IMR-90 (cell line): ENCODE measurements at regions not wholly inside any gene's neighbourhood (a gene's known extent, or its start where the extent isn't known, plus 50 kb on each side); places are given as distances from the start of the nearest gene placed in this dataset.

ENCODE experiments used
- ATAC-seq: fragments of 200-7000 bp; cut with Tn5 transposase; 2 replicates; pipeline ENCODE4 v1.9.1; 2020; ENCODE audit warnings: low read depth, mild to moderate bottlenecking, moderate library complexity
- BruUV-seq: library from RNA; stranded (reverse); fragments of 400-500 nt; replicated peaks from 2 replicates; lab custom pipeline; 2021; lab: Mats Ljungman, UMichigan
- CTCF ChIA-PET: fragments of 300-600 bp; formaldehyde crosslinking; extraction: SDS; loops from one replicate; lab custom pipeline; 2021; ENCODE audit warnings: antibody characterized with exemption; lab: Yijun Ruan, JAX
- POLR2A ChIA-PET: fragments of 300-600 bp; sonication (Branson Sonifier 250); formaldehyde crosslinking; loops from one replicate; lab custom pipeline; 2022; ENCODE audit warnings: antibody characterized with exemption; ENCODE audit not compliant: unreplicated experiment; lab: Charles Lee
- DNase-seq: peaks from one replicate; pipeline ENCODE4 v3.0.0; 2013
- H2AFZ ChIP-seq: replicated peaks from 2 replicates; pipeline ENCODE3; 2013; ENCODE audit warnings: low read length, mild to moderate bottlenecking; ENCODE audit not compliant: poor library complexity
- H2AK5ac ChIP-seq: 2 replicates; pipeline ENCODE4 v1.6.1; 2013; ENCODE audit warnings: low read depth, low read length, inconsistent platforms
- H2AK9ac ChIP-seq: replicated peaks from 2 replicates; pipeline ENCODE3; 2013; ENCODE audit warnings: mild to moderate bottlenecking, low read depth, low read length, moderate library complexity; ENCODE audit not compliant: poor library complexity
- H2BK120ac ChIP-seq: 2 replicates; pipeline ENCODE4 v1.6.1; 2013; ENCODE audit warnings: low read depth, low read length, inconsistent platforms
- H2BK15ac ChIP-seq: 3 replicates; pipeline ENCODE4 v1.6.1; 2013; ENCODE audit warnings: low read depth, low read length, inconsistent platforms
- H2BK20ac ChIP-seq: 2 replicates; pipeline ENCODE4 v1.6.1; 2013; ENCODE audit warnings: low read depth, mild to moderate bottlenecking, inconsistent platforms, low read length, moderate library complexity
- H2BK5ac ChIP-seq: 2 replicates; pipeline ENCODE4 v1.6.1; 2013; ENCODE audit warnings: mild to moderate bottlenecking, low read depth, low read length, inconsistent platforms; ENCODE audit not compliant: poor library complexity, severe bottlenecking
- H3K14ac ChIP-seq: replicated peaks from 2 replicates; pipeline ENCODE4 v1.6.1; 2013; ENCODE audit warnings: low read depth, low read length, inconsistent platforms
- H3K18ac ChIP-seq: 2 replicates; pipeline ENCODE4 v1.6.1; 2013; ENCODE audit warnings: low read depth, low read length, control low read depth
- H3K23ac ChIP-seq: 2 replicates; pipeline ENCODE4 v1.6.1; 2013; ENCODE audit warnings: low read depth, low read length, inconsistent platforms
- H3K27ac ChIP-seq: 2 replicates; pipeline ENCODE4 v1.5.1; 2013; ENCODE audit warnings: mild to moderate bottlenecking, control low read depth, low read length; ENCODE audit not compliant: insufficient read depth
- H3K27me3 ChIP-seq: 2 replicates; pipeline ENCODE4 v1.6.1; 2013; ENCODE audit warnings: low read length; ENCODE audit not compliant: control insufficient read depth, insufficient read depth
- H3K36me3 ChIP-seq: 2 replicates; pipeline ENCODE4 v1.6.1; 2013; ENCODE audit warnings: low read length, mixed read lengths; ENCODE audit not compliant: control insufficient read depth, insufficient read depth
- H3K4ac ChIP-seq: 2 replicates; pipeline ENCODE4 v1.6.1; 2013; ENCODE audit warnings: low read depth, low read length, inconsistent platforms
- H3K4me1 ChIP-seq: 2 replicates; pipeline ENCODE4 v1.6.1; 2013; ENCODE audit warnings: low read length, mixed read lengths; ENCODE audit not compliant: control insufficient read depth, insufficient read depth
- H3K4me2 ChIP-seq: 2 replicates; pipeline ENCODE4 v1.6.1; 2013; ENCODE audit warnings: low read depth, mild to moderate bottlenecking, control low read depth, low read length, moderate library complexity
- H3K4me3 ChIP-seq: 2 replicates; pipeline ENCODE4 v1.5.1; 2013; ENCODE audit warnings: low read depth, mild to moderate bottlenecking, control low read depth, low read length, moderate library complexity; ENCODE audit not compliant: insufficient read depth
- H3K56ac ChIP-seq: 2 replicates; pipeline ENCODE4 v1.6.1; 2013; ENCODE audit warnings: low read length, inconsistent platforms; ENCODE audit not compliant: insufficient read depth; ENCODE audit errors: extremely low read depth
- H3K79me1 ChIP-seq, 2 experiments: 2 replicates each; pipeline ENCODE4 v1.6.1; 2013; ENCODE audit warnings: low read length in 2 of 2, inconsistent platforms in 1 of 2, low read depth in 1 of 2
- H3K9ac ChIP-seq: 2 replicates; pipeline ENCODE4 v1.6.1; 2013; ENCODE audit warnings: low read depth, low read length, control low read depth
- H3K9me1 ChIP-seq: 2 replicates; pipeline ENCODE4 v1.6.1; 2013; ENCODE audit warnings: low read length, inconsistent platforms; ENCODE audit not compliant: insufficient read depth
- H3K9me3 ChIP-seq: 2 replicates; pipeline ENCODE4 v1.6.1; 2013; ENCODE audit warnings: low read length; ENCODE audit not compliant: control insufficient read depth, insufficient read depth
- H4K20me1 ChIP-seq: 2 replicates; pipeline ENCODE4 v1.6.1; 2013; ENCODE audit warnings: low read length, inconsistent platforms; ENCODE audit not compliant: insufficient read depth
- H4K5ac ChIP-seq: 2 replicates; pipeline ENCODE4 v1.6.1; 2013; ENCODE audit warnings: mild to moderate bottlenecking, low read depth, low read length, control low read depth
- H4K8ac ChIP-seq, 2 experiments: 2 replicates each; pipeline ENCODE4 v1.6.1; 2013; ENCODE audit warnings: low read depth in 2 of 2, low read length in 2 of 2, control low read depth in 1 of 2, inconsistent platforms in 1 of 2
- H4K91ac ChIP-seq: 2 replicates; pipeline ENCODE4 v1.6.1; 2013; ENCODE audit warnings: low read depth, low read length, inconsistent platforms; ENCODE audit not compliant: insufficient read depth
- MAZ ChIP-seq: IDR thresholded peaks from 2 replicates; pipeline ENCODE4 v1.6.1; 2012; ENCODE audit warnings: low read depth, mild to moderate bottlenecking, low read length, improper control_type of control experiment, moderate library complexity, borderline replicate concordance
- WGBS, 2 experiments: methylation state at CpG; one replicate each; pipeline versions ENCODE4 v1.1.5 to v1.1.7; 2013; ENCODE audit warnings: missing lambda C conversion rate in 2 of 2; ENCODE audit not compliant: insufficient read length in 1 of 2; ENCODE audit errors: extremely low coverage in 2 of 2; 5-methylcytosine and 5-hydroxymethylcytosine counted together
- dilution Hi-C: fragments of 300-500 bp; cut with HindIII; formaldehyde crosslinking; loops from one replicate; pipeline ENCODE4 v1.14.3; 2018; ENCODE audit warnings: low sequenced_read_pairs; ENCODE audit not compliant: unreplicated experiment
- in situ Hi-C: fragments of 300-500 bp; cut with MboI; formaldehyde crosslinking; loops from 3 replicates; pipeline ENCODE4 v1.14.3; 2019; ENCODE audit warnings: low sequenced_read_pairs, inconsistent platforms, mixed read lengths
- intact Hi-C: fragments of 100-400 bp; cut with micrococcal nuclease; formaldehyde crosslinking; loops from 2 replicates; pipeline ENCODE4 v1.10.0; 2022
- TF ChIP-seq, protein P1 (sequence below): fragments of 150-350 bp; IDR thresholded peaks from 2 replicates; pipeline ENCODE4 v1.6.1; 2016; ENCODE audit warnings: low read depth, mild to moderate bottlenecking, low read length, moderate library complexity, borderline replicate concordance

DNA sequence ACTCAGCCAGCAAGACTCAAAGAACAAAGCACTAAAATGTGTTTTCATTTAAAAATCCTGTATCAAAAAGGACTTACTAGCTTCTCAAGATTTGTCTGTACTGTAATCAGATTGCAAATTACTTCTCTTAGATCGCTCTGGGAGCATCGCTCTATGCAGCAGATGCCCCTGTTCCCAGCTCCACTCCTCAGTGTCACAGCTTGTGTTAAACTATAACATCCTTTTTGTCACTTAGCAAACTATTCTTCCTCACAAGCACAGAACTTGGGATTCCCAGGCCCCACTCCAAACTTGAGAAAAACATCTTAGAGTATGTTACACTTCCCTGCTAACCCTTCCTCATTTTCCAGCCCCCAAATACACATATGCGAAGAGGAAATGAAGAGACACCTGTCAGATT lies 85.1 kb upstream of the CHRM3 start:
- intact Hi-C loops, result no loop called here
- Histone ChIP-seq H2BK120ac (no peak overlapping the region), H4K8ac (no peak overlapping the region), H3K9me1 (no peaks in the 10 kb centered on the region), H2AFZ (no peak overlapping the region), H3K4me1 (no peaks in the 10 kb centered on the region), H3K14ac (no peak overlapping the region), H4K91ac (no peak overlapping the region), H3K56ac (no peak overlapping the region), H3K9ac (no peak overlapping the region), H2BK5ac (no peak overlapping the region), H3K27ac (no peak overlapping the region), H3K27me3 (no peaks in the 10 kb centered on the region), H4K20me1 (no peaks in the 10 kb centered on the region), H3K79me1 (no peaks in the 10 kb centered on the region), H2AK5ac (no peak overlapping the region), H2BK20ac (no peak overlapping the region), H3K4ac (no peak overlapping the region), H4K5ac (no peak overlapping the region), H3K36me3 (no peaks in the 10 kb centered on the region), H3K4me3 (no peak overlapping the region), H3K9me3 (peaks cover 9% of the 10 kb centered on the region), H3K4me2 (no peak overlapping the region), H2AK9ac (no peak overlapping the region), H2BK15ac (no peak overlapping the region), H3K23ac (no peak overlapping the region), H3K18ac (no peak overlapping the region)
- in situ Hi-C loops, result no loop called here
- ChIA-PET POLR2A (no interaction called here), CTCF (no interaction called here)
- BruUV-seq, result no TSS peak
- no peak for ATAC-seq
- TF ChIP-seq, protein P1, sequence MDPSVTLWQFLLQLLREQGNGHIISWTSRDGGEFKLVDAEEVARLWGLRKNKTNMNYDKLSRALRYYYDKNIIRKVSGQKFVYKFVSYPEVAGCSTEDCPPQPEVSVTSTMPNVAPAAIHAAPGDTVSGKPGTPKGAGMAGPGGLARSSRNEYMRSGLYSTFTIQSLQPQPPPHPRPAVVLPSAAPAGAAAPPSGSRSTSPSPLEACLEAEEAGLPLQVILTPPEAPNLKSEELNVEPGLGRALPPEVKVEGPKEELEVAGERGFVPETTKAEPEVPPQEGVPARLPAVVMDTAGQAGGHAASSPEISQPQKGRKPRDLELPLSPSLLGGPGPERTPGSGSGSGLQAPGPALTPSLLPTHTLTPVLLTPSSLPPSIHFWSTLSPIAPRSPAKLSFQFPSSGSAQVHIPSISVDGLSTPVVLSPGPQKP, result no peak
- no peak for TF ChIP-seq MAZ
- dilution Hi-C loops, result no loop called here
- DNase-seq, result no peak
- 56% methylated on average over 2 of the region's 3 CpGs; no CpG with 5 or more reads in 1 of the 2 experiments for WGBS, 2 experiments
